HG03280 (cell line): ENCODE measurements at regions not wholly inside any gene's neighbourhood (a gene's known extent, or its start where the extent isn't known, plus 50 kb on each side); places are given as distances from the start of the nearest gene placed in this dataset.

Experiments
- ATAC-seq: cut with Tn5 transposase; IDR thresholded peaks from one replicate; pipeline ENCODE4 v1.9.1; 2021; ENCODE audit warnings: mild to moderate bottlenecking, moderate library complexity; ENCODE audit not compliant: unreplicated experiment

GRCh38 chr18:71919211-71919610 lies 624.9 kb downstream of the CBLN2 start:
- ATAC-seq, result no peak

GRCh38 chr18:71913641-71914040 lies 630.5 kb downstream of the CBLN2 start:
- no peak for ATAC-seq

GRCh38 chr18:71902482-71902881 lies 641.7 kb downstream of the CBLN2 start:
- no peak for ATAC-seq

- ATAC-seq, result no peak
These were observed 644.3 kb downstream of the CBLN2 start for GRCh38 chr18:71899707-71900472.

GRCh38 chr18:71899183-71899582 lies 645.0 kb downstream of the CBLN2 start:
- no peak for ATAC-seq

GRCh38 chr18:71887509-71887908 lies 656.6 kb downstream of the CBLN2 start:
- ATAC-seq, result no peak

- ATAC-seq, result no peak
These were observed 665.9 kb downstream of the CBLN2 start for GRCh38 chr18:71878226-71878625.

GRCh38 chr18:71873695-71874094 lies 670.4 kb downstream of the CBLN2 start:
- ATAC-seq, result no peak

- no peak for ATAC-seq
These were observed 678.3 kb downstream of the CBLN2 start for GRCh38 chr18:71865888-71866287.

- ATAC-seq, result no peak
These were observed 693.5 kb downstream of the CBLN2 start for GRCh38 chr18:71850602-71851001.

GRCh38 chr18:71849407-71849806 lies 694.7 kb downstream of the CBLN2 start:
- no peak for ATAC-seq

- ATAC-seq, result no peak
These were observed 697.4 kb downstream of the CBLN2 start for GRCh38 chr18:71846716-71847115.

GRCh38 chr18:71844814-71845213 lies 699.3 kb downstream of the CBLN2 start:
- no peak for ATAC-seq

GRCh38 chr18:71842666-71843065 lies 701.5 kb downstream of the CBLN2 start:
- ATAC-seq, result no peak

GRCh38 chr18:71837547-71837946 lies 706.6 kb downstream of the CBLN2 start:
- ATAC-seq, result no peak

GRCh38 chr18:71832946-71833617 lies 711.1 kb downstream of the CBLN2 start:
- ATAC-seq, result no peak

GRCh38 chr18:71831039-71831438 lies 713.1 kb downstream of the CBLN2 start:
- ATAC-seq, result no peak

- ATAC-seq, result no peak
These were observed 716.8 kb downstream of the CBLN2 start for GRCh38 chr18:71827301-71827700.

- ATAC-seq, result no peak
These were observed 728.8 kb downstream of the CBLN2 start for GRCh38 chr18:71815305-71815704.

- no peak for ATAC-seq
These were observed 734.4 kb downstream of the CBLN2 start for GRCh38 chr18:71809711-71810110.

GRCh38 chr18:71808616-71809015 lies 735.5 kb downstream of the CBLN2 start:
- ATAC-seq, result no peak

GRCh38 chr18:71807586-71807985 lies 736.6 kb downstream of the CBLN2 start:
- ATAC-seq, result no peak
